Vagina (tissue), 2 donors: ENCODE measurements at regions not wholly inside any gene's neighbourhood (a gene's known extent, or its start where the extent isn't known, plus 50 kb on each side); places are given as distances from the start of the nearest gene placed in this dataset.

Experiments used
- POLR2A ChIP-seq, 2 donors: fragments of 450-650 bp; IDR thresholded peaks; one replicate each; pipeline ENCODE4 v1.6.1; 2017; ENCODE audit warnings: antibody characterized with exemption in 2 of 2, mild to moderate bottlenecking in 2 of 2, moderate library complexity in 2 of 2
- TF ChIP-seq, protein P1 (sequence below), 3 experiments: fragments of 450-650 bp in 2 of 3; fragments of 200-600 bp in 1 of 3; sonication (generic) in 1 of 3; IDR thresholded peaks; one replicate each; pipeline ENCODE4 v1.5.1; 2017 to 2019; ENCODE audit warnings: antibody characterized with exemption in 3 of 3, mild to moderate bottlenecking in 2 of 3, moderate library complexity in 2 of 3

- no peak for TF ChIP-seq POLR2A (IDR thresholded peaks at IDR 0.05)
- TF ChIP-seq, protein P1, sequence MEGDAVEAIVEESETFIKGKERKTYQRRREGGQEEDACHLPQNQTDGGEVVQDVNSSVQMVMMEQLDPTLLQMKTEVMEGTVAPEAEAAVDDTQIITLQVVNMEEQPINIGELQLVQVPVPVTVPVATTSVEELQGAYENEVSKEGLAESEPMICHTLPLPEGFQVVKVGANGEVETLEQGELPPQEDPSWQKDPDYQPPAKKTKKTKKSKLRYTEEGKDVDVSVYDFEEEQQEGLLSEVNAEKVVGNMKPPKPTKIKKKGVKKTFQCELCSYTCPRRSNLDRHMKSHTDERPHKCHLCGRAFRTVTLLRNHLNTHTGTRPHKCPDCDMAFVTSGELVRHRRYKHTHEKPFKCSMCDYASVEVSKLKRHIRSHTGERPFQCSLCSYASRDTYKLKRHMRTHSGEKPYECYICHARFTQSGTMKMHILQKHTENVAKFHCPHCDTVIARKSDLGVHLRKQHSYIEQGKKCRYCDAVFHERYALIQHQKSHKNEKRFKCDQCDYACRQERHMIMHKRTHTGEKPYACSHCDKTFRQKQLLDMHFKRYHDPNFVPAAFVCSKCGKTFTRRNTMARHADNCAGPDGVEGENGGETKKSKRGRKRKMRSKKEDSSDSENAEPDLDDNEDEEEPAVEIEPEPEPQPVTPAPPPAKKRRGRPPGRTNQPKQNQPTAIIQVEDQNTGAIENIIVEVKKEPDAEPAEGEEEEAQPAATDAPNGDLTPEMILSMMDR (IDR thresholded peaks at IDR 0.05), result no peak
Measured at GRCh38 chr3:17844236-17844635, 101.8 kb upstream of the TBC1D5 start.
